ENCODE measurements at regions not wholly inside any gene's neighbourhood (a gene's known extent, or its start where the extent isn't known, plus 50 kb on each side); places are given as distances from the start of the nearest gene placed in this dataset.

- H3K27ac ChIP-seq = no peak overlapping the region
- no peaks in the 10 kb centered on the region for H3K36me3 ChIP-seq
- intact Hi-C loops (cut with DNase I) = no loop called here
- no peaks in the 10 kb centered on the region for H3K27me3 ChIP-seq
- no peak for TF ChIP-seq CTCF (IDR thresholded peaks at IDR 0.05)
- H3K4me1 ChIP-seq = no peaks in the 10 kb centered on the region
- H3K9ac ChIP-seq (ENCODE audit: low read depth in 2 of 2, low read length in 2 of 2) = no peak overlapping the region
- no peak overlapping the region for H3K4me3 ChIP-seq
- DNase-seq = no peak
- H3K9me3 ChIP-seq = no peaks in the 10 kb centered on the region
Measured at GRCh38 chr2:22110244-22110651, 986.5 kb downstream of the TDRD15 start.

- H3K27me3 ChIP-seq = no peaks in the 10 kb centered on the region
- no peak for DNase-seq
- no peaks in the 10 kb centered on the region for H3K4me1 ChIP-seq
- H3K27ac ChIP-seq = no peak overlapping the region
- no peaks in the 10 kb centered on the region for H3K9me3 ChIP-seq
- no peak overlapping the region for H3K9ac ChIP-seq (ENCODE audit: low read depth in 2 of 2, low read length in 2 of 2)
- no peaks in the 10 kb centered on the region for H3K36me3 ChIP-seq
- intact Hi-C loops (cut with DNase I) = no loop called here
- no peak overlapping the region for H3K4me3 ChIP-seq
- no peak for TF ChIP-seq CTCF (IDR thresholded peaks at IDR 0.05)
Measured at GRCh38 chr2:22124003-22124402, 1000.2 kb downstream of the TDRD15 start.

DNA sequence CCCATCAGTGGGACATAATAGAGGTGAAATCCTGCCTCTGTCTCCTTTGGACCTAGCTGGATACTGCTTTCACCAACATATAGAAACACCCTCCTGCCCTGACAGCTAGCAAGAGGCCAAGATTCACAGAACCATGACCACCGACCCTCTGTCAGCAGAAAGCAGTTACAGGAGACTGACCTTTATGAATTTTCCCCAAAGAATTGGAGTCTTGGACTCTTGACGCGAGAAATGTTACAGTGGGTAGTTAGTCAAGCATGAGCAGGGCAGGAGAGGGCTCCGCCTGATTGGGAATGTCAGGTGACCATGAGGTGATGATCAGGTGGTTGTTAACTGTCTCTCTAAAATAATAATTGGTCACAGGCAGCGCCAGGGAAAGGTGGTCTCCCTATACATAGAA, 1002.3 kb downstream of the TDRD15 start:
- no peak overlapping the region for H3K4me3 ChIP-seq
- H3K9ac ChIP-seq (ENCODE audit: low read depth in 2 of 2, low read length in 2 of 2) = no peak overlapping the region
- TF ChIP-seq CTCF (IDR thresholded peaks at IDR 0.05) = no peak
- DNase-seq = no peak
- H3K4me1 ChIP-seq = no peaks in the 10 kb centered on the region
- no peak overlapping the region for H3K27ac ChIP-seq
- no peaks in the 10 kb centered on the region for H3K9me3 ChIP-seq
- intact Hi-C loops (cut with DNase I) = no loop called here
- H3K27me3 ChIP-seq = no peaks in the 10 kb centered on the region
- H3K36me3 ChIP-seq = no peaks in the 10 kb centered on the region

DNA sequence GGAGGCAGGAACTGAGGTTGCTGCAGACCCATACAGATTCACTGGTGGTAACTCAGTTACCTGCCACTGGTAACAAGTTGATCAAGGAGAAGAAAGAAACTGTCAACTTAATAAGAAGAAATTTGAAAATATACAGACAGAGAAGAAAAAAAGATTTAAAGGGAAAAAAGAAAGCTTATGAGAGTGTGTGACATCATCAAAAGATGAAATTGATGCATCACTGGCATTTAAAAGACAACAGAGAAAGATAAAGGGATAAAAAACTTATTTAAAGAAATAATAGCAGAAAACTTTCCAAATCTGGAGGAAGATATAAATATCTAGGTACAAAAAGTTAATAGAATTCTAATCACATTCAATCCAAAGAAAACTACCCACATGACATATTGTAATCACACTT, 1003.2 kb downstream of the TDRD15 start:
- H3K27ac ChIP-seq = no peak overlapping the region
- no peaks in the 10 kb centered on the region for H3K4me1 ChIP-seq
- no peaks in the 10 kb centered on the region for H3K27me3 ChIP-seq
- intact Hi-C loops (cut with DNase I) = no loop called here
- H3K4me3 ChIP-seq = no peak overlapping the region
- H3K36me3 ChIP-seq = no peaks in the 10 kb centered on the region
- no peak overlapping the region for H3K9ac ChIP-seq (ENCODE audit: low read depth in 2 of 2, low read length in 2 of 2)
- H3K9me3 ChIP-seq = no peaks in the 10 kb centered on the region
- no peak for DNase-seq
- TF ChIP-seq CTCF (IDR thresholded peaks at IDR 0.05) = no peak

GRCh38 chr2:22134421-22134820, 1010.7 kb downstream of the TDRD15 start:
- intact Hi-C loops (cut with DNase I) = no loop called here
- no peaks in the 10 kb centered on the region for H3K27me3 ChIP-seq
- no peak overlapping the region for H3K27ac ChIP-seq
- no peaks in the 10 kb centered on the region for H3K9me3 ChIP-seq
- no peak overlapping the region for H3K4me3 ChIP-seq
- H3K4me1 ChIP-seq = no peaks in the 10 kb centered on the region
- H3K9ac ChIP-seq (ENCODE audit: low read depth in 2 of 2, low read length in 2 of 2) = no peak overlapping the region
- no peak for TF ChIP-seq CTCF (IDR thresholded peaks at IDR 0.05)
- H3K36me3 ChIP-seq = no peaks in the 10 kb centered on the region
- no peak for DNase-seq

GRCh38 chr2:22136446-22136845, 1012.7 kb downstream of the TDRD15 start:
- no peak overlapping the region for H3K4me3 ChIP-seq
- H3K36me3 ChIP-seq = no peaks in the 10 kb centered on the region
- TF ChIP-seq CTCF (IDR thresholded peaks at IDR 0.05) = no peak
- H3K9ac ChIP-seq (ENCODE audit: low read depth in 2 of 2, low read length in 2 of 2) = no peak overlapping the region
- H3K4me1 ChIP-seq = no peaks in the 10 kb centered on the region
- DNase-seq = no peak
- H3K9me3 ChIP-seq = no peaks in the 10 kb centered on the region
- H3K27ac ChIP-seq = no peak overlapping the region
- no peaks in the 10 kb centered on the region for H3K27me3 ChIP-seq
- intact Hi-C loops (cut with DNase I) = no loop called here

Data from colonic mucosa (tissue), 4 donors.